B cell (primary cell): ENCODE measurements at regions not wholly inside any gene's neighbourhood (a gene's known extent, or its start where the extent isn't known, plus 50 kb on each side); places are given as distances from the start of the nearest gene placed in this dataset.

Experiments
- ATAC-seq: fragments of 200-7000 bp; cut with Tn5 transposase; one replicate; pipeline ENCODE4 v1.10.0; 2021; ENCODE audit warnings: low read depth, mild to moderate bottlenecking, moderate number of reproducible peaks, moderate library complexity
- CTCF ChIA-PET: fragments of 350-600 bp; sonication (Branson Sonifier 250); formaldehyde crosslinking; loops from one replicate; lab custom pipeline; 2021; ENCODE audit warnings: antibody characterized with exemption, inconsistent platforms; lab: Charles Lee
- POLR2A ChIA-PET: fragments of 350-600 bp; sonication (Branson Sonifier 250); formaldehyde crosslinking; loops from one replicate; lab custom pipeline; 2021; ENCODE audit warnings: antibody characterized with exemption; lab: Charles Lee
- DNase-seq: peaks from one replicate; pipeline ENCODE4 v3.0.0; 2013
- H2AFZ ChIP-seq: 2 replicates; pipeline ENCODE4 v1.6.1; 2012; ENCODE audit warnings: mild to moderate bottlenecking, low read depth, low read length; ENCODE audit not compliant: insufficient read depth, poor library complexity, severe bottlenecking
- H3K27ac ChIP-seq, 2 donors: 1 replicate in 1 of 2; 2 replicates in 1 of 2; pipeline ENCODE4 v1.5.1; 2012 to 2013; ENCODE audit warnings: low read length in 2 of 2, mild to moderate bottlenecking in 2 of 2, moderate library complexity in 1 of 2
- H3K27me3 ChIP-seq, 4 experiments: fragments of 200-600 bp in 1 of 4; sonication (generic) in 1 of 4; replicated peaks in 1 of 4; 1 replicate in 2 of 4; 2 replicates in 2 of 4; pipeline versions ENCODE4 v1.6.1 to v1.7.0; 2013 to 2016; ENCODE audit warnings: low read length in 3 of 4, mild to moderate bottlenecking in 2 of 4, mixed read lengths in 1 of 4, moderate library complexity in 1 of 4; ENCODE audit not compliant: insufficient read depth in 4 of 4, control insufficient read depth in 3 of 4; ENCODE audit errors: control extremely low read depth in 1 of 4
- H3K36me3 ChIP-seq, 2 experiments: replicated peaks in 1 of 2; 1 replicate in 1 of 2; 2 replicates in 1 of 2; pipeline versions ENCODE4 v1.6.1 to v1.7.1; 2013; ENCODE audit warnings: low read length in 1 of 2; ENCODE audit not compliant: insufficient read depth in 2 of 2, control insufficient read depth in 1 of 2; ENCODE audit errors: control extremely low read depth in 1 of 2, extremely low read depth in 1 of 2
- H3K4me1 ChIP-seq, 2 donors: fragments of 200-600 bp in 1 of 2; sonication (generic) in 1 of 2; 1 replicate in 1 of 2; 2 replicates in 1 of 2; pipeline versions ENCODE4 v1.5.1 to v1.6.1; 2013 to 2017; ENCODE audit warnings: low read length in 2 of 2; ENCODE audit not compliant: control insufficient read depth in 2 of 2, insufficient read depth in 2 of 2
- H3K4me2 ChIP-seq: replicated peaks from 2 replicates; pipeline ENCODE3; 2012; ENCODE audit warnings: mild to moderate bottlenecking, low read depth, low read length; ENCODE audit not compliant: poor library complexity, severe bottlenecking
- H3K4me3 ChIP-seq, 5 experiments: fragments of 200-600 bp in 1 of 5; sonication (generic) in 1 of 5; 1 replicate in 3 of 5; 2 replicates in 2 of 5; pipeline versions ENCODE4 v1.5.1 to v1.7.0; 2011 to 2016; ENCODE audit warnings: low read length in 4 of 5, mild to moderate bottlenecking in 4 of 5, low read depth in 2 of 5, control low read depth in 1 of 5, moderate library complexity in 1 of 5; ENCODE audit not compliant: insufficient read depth in 1 of 5; ENCODE audit errors: control extremely low read depth in 1 of 5, extremely low read depth in 1 of 5
- H3K79me2 ChIP-seq: fragments of 200-600 bp; sonication (generic); one replicate; pipeline ENCODE4 v1.6.0; 2016; ENCODE audit warnings: low read length; ENCODE audit not compliant: control insufficient read depth, insufficient read depth
- H3K9ac ChIP-seq: fragments of 200-600 bp; sonication (generic); 2 replicates; pipeline ENCODE4 v1.6.1; 2017; ENCODE audit warnings: mild to moderate bottlenecking, low read length, moderate library complexity
- H3K9me3 ChIP-seq, 3 donors: one replicate each; pipeline versions ENCODE4 v1.6.1 to v1.7.1; 2013; ENCODE audit warnings: low read length in 2 of 3; ENCODE audit not compliant: control insufficient read depth in 2 of 3, insufficient read depth in 1 of 3; ENCODE audit errors: control extremely low read depth in 1 of 3
- H4K20me1 ChIP-seq: 2 replicates; pipeline ENCODE4 v1.6.0; 2012; ENCODE audit warnings: mild to moderate bottlenecking, low read length; ENCODE audit not compliant: insufficient read depth, control insufficient read depth, poor library complexity, severe bottlenecking
- H3K27ac Mint-ChIP-seq: one replicate; pipeline ENCODE4 v1.8.0; 2021; ENCODE audit warnings: mixed read lengths
- H3K27me3 Mint-ChIP-seq: one replicate; pipeline ENCODE4 v1.8.0; 2021; ENCODE audit warnings: mixed read lengths
- H3K4me1 Mint-ChIP-seq: one replicate; pipeline ENCODE4 v1.8.0; 2021; ENCODE audit warnings: mixed read lengths
- H3K4me3 Mint-ChIP-seq: one replicate; pipeline ENCODE4 v1.8.0; 2021; ENCODE audit warnings: mixed read lengths
- H3K9me3 Mint-ChIP-seq: one replicate; pipeline ENCODE4 v1.8.0; 2022; ENCODE audit warnings: mixed read lengths; ENCODE audit not compliant: insufficient read depth
- EZH2 ChIP-seq: IDR thresholded peaks from 2 replicates; pipeline ENCODE4 v1.6.1; 2012; ENCODE audit warnings: borderline replicate concordance, low read depth, mild to moderate bottlenecking, moderate library complexity, low read length; ENCODE audit not compliant: insufficient read depth, poor library complexity, severe bottlenecking
- WGBS: methylation state at CpG from one replicate; pipeline ENCODE4 v1.1.5; 2013; ENCODE audit warnings: missing lambda C conversion rate; ENCODE audit not compliant: insufficient coverage; 5-methylcytosine and 5-hydroxymethylcytosine counted together
- intact Hi-C: fragments of 100-400 bp; cut with micrococcal nuclease; formaldehyde crosslinking; loops from one replicate; pipeline ENCODE4 v1.10.0; 2022
- TF ChIP-seq, protein P1 (sequence below): fragments of 200-600 bp; IDR thresholded peaks from one replicate; pipeline ENCODE4 v1.8.0; 2022; ENCODE audit warnings: antibody characterized with exemption, mild to moderate bottlenecking

DNA sequence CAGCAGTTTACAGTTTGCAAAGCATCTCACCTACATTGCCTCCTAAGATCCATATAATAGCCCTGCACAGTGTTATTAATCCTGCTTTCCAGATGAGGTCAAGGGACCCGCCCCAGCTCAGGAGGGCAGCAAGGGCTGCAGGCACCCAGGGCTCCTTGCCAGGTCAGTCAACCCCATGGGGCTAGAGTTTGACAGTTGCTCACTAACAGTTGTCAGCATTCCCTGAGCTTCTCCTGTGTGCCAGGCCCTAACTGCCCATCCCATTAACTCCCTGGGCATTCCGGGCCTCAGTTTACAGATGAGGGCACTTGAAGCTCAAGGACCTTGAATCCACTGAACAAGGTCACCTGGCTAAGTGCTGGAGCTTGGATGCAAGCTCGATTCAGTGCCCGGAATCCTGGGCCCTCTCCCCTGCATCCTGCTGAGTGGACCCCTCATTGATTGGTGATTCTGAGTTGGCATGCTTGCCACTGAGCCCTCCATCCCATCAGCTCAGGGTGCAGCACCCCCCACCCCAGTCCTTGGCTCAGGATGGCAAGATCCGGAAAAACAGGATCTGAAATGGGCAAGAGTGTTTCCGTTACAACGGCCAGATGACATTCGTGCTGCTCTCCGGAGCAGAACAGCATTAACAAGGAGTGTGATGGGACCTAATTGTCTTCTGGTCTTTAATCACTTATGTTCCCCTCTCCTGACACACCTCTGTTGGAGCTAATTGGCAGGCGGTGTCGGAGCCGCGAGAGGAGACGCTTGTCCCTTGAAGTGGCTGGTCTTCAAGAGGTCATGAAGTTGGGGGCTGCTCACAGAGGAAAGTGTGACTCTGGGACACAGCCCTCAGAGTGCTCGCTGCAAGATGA is 87.4 kb upstream of the SHISAL1 start:
- H3K9ac ChIP-seq = no peak overlapping the region
- no peaks in the 10 kb centered on the region for H3K9me3 ChIP-seq
- no peak overlapping the region for H3K27ac Mint-ChIP-seq
- no peak overlapping the region for H3K4me3 ChIP-seq
- no peak overlapping the region for H3K4me3 Mint-ChIP-seq
- H2AFZ ChIP-seq = no peak overlapping the region
- no peak for DNase-seq
- no peak overlapping the region for H3K27ac ChIP-seq
- no peaks in the 10 kb centered on the region for H3K79me2 ChIP-seq
- H3K36me3 ChIP-seq = no peaks in the 10 kb centered on the region
- no peaks in the 10 kb centered on the region for H3K9me3 Mint-ChIP-seq
- H4K20me1 ChIP-seq = no peaks in the 10 kb centered on the region
- H3K27me3 ChIP-seq = no peaks in the 10 kb centered on the region
- H3K4me1 ChIP-seq = no peaks in the 10 kb centered on the region
- H3K4me1 Mint-ChIP-seq = no peaks in the 10 kb centered on the region
- CTCF ChIA-PET = no interaction called here
- POLR2A ChIA-PET = no interaction called here
- intact Hi-C loops = no loop called here
- no peak for ATAC-seq
- 84% methylated on average over 9 of the region's 15 CpGs for WGBS
- no peak for TF ChIP-seq EZH2
- TF ChIP-seq, protein P1, sequence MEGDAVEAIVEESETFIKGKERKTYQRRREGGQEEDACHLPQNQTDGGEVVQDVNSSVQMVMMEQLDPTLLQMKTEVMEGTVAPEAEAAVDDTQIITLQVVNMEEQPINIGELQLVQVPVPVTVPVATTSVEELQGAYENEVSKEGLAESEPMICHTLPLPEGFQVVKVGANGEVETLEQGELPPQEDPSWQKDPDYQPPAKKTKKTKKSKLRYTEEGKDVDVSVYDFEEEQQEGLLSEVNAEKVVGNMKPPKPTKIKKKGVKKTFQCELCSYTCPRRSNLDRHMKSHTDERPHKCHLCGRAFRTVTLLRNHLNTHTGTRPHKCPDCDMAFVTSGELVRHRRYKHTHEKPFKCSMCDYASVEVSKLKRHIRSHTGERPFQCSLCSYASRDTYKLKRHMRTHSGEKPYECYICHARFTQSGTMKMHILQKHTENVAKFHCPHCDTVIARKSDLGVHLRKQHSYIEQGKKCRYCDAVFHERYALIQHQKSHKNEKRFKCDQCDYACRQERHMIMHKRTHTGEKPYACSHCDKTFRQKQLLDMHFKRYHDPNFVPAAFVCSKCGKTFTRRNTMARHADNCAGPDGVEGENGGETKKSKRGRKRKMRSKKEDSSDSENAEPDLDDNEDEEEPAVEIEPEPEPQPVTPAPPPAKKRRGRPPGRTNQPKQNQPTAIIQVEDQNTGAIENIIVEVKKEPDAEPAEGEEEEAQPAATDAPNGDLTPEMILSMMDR = no peak
- H3K27me3 Mint-ChIP-seq = peaks cover 5% of the 10 kb centered on the region
- H3K4me2 ChIP-seq = no peak overlapping the region
